Thoracic aorta (tissue), 2 donors: ENCODE measurements at regions not wholly inside any gene's neighbourhood (a gene's known extent, or its start where the extent isn't known, plus 50 kb on each side); places are given as distances from the start of the nearest gene placed in this dataset.

Source experiments
- ATAC-seq: fragments of 150-250 bp; one replicate; pipeline ENCODE4 v1.8.0; 2017; ENCODE audit warnings: low read depth; ENCODE audit not compliant: insufficient number of reproducible peaks, low FRiP score
- DNase-seq: peaks from one replicate; pipeline ENCODE4 v3.0.0-alpha.2; 2020; ENCODE audit warnings: low spot score
- H3K27ac ChIP-seq, 2 donors: fragments of 200-600 bp; sonication (generic); 1 replicate in 1 of 2; 2 replicates in 1 of 2; pipeline ENCODE4 v1.5.1; 2016; ENCODE audit warnings: mild to moderate bottlenecking in 2 of 2, moderate library complexity in 2 of 2
- H3K27me3 ChIP-seq: fragments of 200-600 bp; sonication (generic); replicated peaks from 2 replicates; pipeline ENCODE4 v1.6.0; 2016; ENCODE audit warnings: mild to moderate bottlenecking; ENCODE audit not compliant: insufficient read depth
- H3K36me3 ChIP-seq: fragments of 200-600 bp; sonication (generic); one replicate; pipeline ENCODE4 v1.5.1; 2016
- H3K4me1 ChIP-seq, 2 donors: fragments of 200-600 bp; sonication (generic); 1 replicate in 1 of 2; 2 replicates in 1 of 2; pipeline versions ENCODE4 v1.5.1 to v1.6.0; 2016; ENCODE audit warnings: low read depth in 2 of 2, mild to moderate bottlenecking in 1 of 2; ENCODE audit not compliant: control insufficient read depth in 1 of 2
- H3K4me3 ChIP-seq: fragments of 200-600 bp; sonication (generic); 2 replicates; pipeline ENCODE4 v1.5.1; 2016; ENCODE audit warnings: mild to moderate bottlenecking
- H3K9me3 ChIP-seq: fragments of 200-600 bp; sonication (generic); 2 replicates; pipeline ENCODE4 v1.5.1; 2016
- TF ChIP-seq, protein P1 (sequence below): fragments of 200-600 bp; sonication (generic); IDR thresholded peaks from one replicate; pipeline ENCODE4 v1.5.1; 2019; ENCODE audit warnings: antibody characterized with exemption

DNA sequence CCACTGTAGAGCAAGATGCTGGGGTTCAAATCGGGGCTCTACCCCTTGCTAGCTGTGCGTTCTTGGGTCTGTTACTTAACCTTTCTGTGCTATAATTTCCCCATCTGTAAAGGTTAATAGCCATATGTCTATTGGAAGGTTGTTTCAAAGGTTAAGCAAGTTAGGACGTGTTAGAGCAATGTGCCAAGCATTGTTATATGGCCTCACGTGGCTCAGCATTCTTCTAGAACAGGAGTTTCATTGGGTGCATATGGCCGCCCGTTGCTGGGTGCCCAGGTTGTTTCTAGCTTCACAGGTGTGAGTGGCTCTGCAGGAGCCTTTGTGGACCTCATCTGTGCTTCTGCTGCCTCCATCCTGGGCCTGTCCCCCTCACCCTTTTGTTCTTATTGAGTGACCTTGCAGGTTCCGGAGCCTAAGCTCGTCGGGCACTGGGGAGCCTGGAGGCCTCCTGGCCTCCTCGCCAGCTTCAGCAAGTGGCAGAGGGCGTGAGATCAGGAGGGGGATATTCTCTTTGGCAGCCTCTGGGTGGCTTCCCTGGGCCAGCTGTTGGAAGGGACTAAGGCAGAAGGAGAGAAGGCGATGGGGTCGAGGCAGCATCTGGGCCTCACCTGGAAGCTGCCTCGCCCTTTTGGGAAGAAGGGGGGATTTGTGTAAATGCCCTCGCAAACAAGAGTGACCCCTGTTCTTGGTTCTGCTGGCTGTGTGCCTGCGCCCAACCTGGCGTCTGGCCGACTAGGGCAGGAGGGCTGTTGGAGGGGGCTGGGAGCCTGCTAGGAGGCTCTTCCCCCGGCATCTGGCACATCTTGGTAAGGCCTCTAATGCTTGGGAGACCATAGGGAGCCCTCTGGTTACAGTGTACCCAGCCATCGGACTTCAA, 80.2 kb upstream of the CIBAR2 start:
- peak overlapping the region in 1 of 2 donors; percentile 15 for H3K27ac ChIP-seq
- ATAC-seq: no peak
- no peak overlapping the region for H3K4me3 ChIP-seq
- no peaks in the 10 kb centered on the region for H3K36me3 ChIP-seq
- H3K9me3 ChIP-seq: peaks cover 7% of the 10 kb centered on the region
- no peak for DNase-seq
- H3K27me3 ChIP-seq: no peaks in the 10 kb centered on the region
- H3K4me1 ChIP-seq: peaks cover 14 to 31% of the 10 kb centered on the region in 2 donors
- TF ChIP-seq, protein P1, sequence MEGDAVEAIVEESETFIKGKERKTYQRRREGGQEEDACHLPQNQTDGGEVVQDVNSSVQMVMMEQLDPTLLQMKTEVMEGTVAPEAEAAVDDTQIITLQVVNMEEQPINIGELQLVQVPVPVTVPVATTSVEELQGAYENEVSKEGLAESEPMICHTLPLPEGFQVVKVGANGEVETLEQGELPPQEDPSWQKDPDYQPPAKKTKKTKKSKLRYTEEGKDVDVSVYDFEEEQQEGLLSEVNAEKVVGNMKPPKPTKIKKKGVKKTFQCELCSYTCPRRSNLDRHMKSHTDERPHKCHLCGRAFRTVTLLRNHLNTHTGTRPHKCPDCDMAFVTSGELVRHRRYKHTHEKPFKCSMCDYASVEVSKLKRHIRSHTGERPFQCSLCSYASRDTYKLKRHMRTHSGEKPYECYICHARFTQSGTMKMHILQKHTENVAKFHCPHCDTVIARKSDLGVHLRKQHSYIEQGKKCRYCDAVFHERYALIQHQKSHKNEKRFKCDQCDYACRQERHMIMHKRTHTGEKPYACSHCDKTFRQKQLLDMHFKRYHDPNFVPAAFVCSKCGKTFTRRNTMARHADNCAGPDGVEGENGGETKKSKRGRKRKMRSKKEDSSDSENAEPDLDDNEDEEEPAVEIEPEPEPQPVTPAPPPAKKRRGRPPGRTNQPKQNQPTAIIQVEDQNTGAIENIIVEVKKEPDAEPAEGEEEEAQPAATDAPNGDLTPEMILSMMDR: no peak

DNA sequence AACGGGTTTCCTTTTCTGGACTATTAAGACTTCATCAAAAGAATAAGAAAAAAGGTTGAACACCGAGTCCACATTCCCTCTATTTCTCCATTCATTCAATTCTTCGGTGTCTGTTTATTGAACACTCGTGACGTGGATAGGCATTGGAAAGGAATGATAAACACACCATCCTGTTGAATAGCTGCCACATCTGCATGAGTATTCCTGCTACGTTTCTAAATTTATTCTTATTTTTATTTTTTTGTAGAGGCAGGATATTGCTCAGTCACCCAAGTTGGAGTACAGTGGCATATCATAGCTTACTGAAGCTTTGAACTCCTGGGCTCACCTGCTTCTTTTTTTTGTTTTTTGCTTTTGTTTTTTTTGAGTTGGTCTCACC, 80.8 kb upstream of the CIBAR2 start:
- no peak for ATAC-seq
- peak overlapping the region in 1 of 2 donors; percentile 15 for H3K27ac ChIP-seq
- TF ChIP-seq, protein P1: no peak

DNA sequence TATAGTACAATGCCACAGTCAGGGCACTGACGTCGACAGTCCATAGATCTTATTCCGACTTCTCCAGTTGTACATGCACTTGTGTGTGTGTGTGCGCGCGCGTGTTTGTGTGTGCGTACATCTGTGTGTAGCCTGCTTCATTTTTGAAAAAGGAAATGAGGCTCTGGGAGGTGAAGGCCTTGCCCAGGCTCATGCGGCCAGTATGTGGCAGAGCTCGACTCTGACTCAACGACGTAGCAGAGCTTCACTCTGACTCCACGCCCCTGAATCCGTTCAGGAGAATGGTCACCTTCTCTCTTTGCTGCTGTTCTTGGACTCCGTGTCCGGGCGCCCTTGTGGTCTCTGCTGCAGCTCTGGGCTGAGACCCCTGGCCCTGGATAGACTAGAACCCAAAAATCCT, 81.6 kb upstream of the CIBAR2 start:
- no peak overlapping the region for H3K4me3 ChIP-seq
- TF ChIP-seq, protein P1: no peak
- no peaks in the 10 kb centered on the region for H3K36me3 ChIP-seq
- no peak overlapping the region for H3K27ac ChIP-seq
- H3K27me3 ChIP-seq: no peaks in the 10 kb centered on the region
- H3K9me3 ChIP-seq: peaks cover 7% of the 10 kb centered on the region
- DNase-seq: no peak
- no peak for ATAC-seq
- H3K4me1 ChIP-seq: peaks cover 14 to 28% of the 10 kb centered on the region in 2 donors

More for the DNA sequence above, 80.8 kb upstream of the CIBAR2 start:
- H3K4me1 ChIP-seq: peaks cover 14 to 29% of the 10 kb centered on the region in 2 donors
- peaks cover 7% of the 10 kb centered on the region for H3K9me3 ChIP-seq
- no peaks in the 10 kb centered on the region for H3K36me3 ChIP-seq
- no peak overlapping the region for H3K4me3 ChIP-seq
- H3K27me3 ChIP-seq: no peaks in the 10 kb centered on the region
- DNase-seq: no peak

DNA sequence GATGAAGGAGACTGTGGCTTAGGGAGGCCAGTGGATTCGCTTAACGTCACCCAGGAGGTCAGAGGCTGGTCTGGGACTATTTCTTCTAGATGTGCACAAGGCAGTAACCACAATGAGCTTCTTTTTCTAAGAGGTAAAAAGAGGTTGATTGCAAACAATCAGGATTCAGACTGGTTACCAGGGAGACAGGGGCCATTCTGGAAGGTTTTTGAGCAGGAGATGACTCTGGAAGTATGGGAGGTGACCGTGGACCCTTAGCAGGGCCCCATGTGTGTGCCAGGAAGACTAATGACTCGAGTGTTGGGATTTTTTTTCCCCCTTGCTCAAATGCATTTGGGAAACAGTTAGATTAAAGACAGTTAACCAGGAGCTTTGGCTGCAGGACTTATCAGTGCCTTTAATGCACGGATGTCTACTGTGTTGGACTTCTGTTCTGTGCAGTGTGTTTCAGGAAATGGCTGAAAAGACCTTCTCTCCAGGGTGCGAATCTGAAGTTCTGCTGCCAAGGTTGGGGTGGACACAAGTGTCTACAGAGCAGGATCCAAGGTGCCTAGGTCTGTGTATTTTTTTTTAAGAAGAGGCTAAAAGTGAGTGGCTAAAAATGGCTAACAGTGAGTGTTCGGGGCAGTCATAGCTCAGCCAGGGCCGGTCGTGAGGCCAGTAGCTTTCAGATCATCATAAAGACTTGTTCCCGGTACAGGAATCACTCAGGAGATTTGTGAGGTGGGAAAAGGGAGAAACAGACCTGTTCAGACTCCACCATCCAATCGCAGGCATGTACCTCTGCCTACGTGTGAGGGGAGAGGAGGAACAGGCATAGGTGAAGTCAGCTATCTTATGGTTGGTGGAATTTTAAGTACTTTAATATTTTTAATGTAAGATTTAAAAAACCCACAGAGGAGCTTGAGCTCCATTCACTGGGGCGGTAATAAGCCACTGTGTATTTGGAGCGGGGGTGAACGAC, 82.3 kb upstream of the CIBAR2 start:
- Histone ChIP-seq H3K27ac (no peak overlapping the region), H3K9me3 (peaks cover 5% of the 10 kb centered on the region), H3K4me3 (no peak overlapping the region), H3K36me3 (no peaks in the 10 kb centered on the region), H3K4me1 (peaks cover 14 to 24% of the 10 kb centered on the region in 2 donors), H3K27me3 (no peaks in the 10 kb centered on the region)
- TF ChIP-seq, protein P1: no peak
- ATAC-seq: no peak
- DNase-seq: no peak

DNA sequence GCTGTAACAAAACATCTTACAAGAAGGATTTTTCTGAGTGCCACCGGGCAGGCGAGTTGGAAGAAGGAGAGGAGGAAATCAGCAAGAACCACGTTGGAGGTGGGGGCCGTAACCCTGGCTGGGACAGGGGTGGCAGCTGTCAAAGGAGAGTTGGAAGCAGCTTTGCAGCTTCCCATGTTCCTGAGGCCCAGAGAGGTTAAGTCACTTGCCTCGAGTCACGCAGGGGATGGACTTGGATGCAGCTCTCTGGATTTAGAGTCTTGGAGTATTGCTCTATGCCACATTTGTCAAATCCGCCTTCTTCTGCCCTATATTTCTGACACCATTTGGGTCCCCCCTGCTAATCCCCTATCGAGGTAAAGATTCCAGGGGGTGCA, 83.0 kb upstream of the CIBAR2 start:
- ATAC-seq: no peak
- Histone ChIP-seq H3K9me3 (no peaks in the 10 kb centered on the region), H3K4me3 (no peak overlapping the region), H3K36me3 (no peaks in the 10 kb centered on the region), H3K4me1 (peaks cover 14 to 24% of the 10 kb centered on the region in 2 donors), H3K27me3 (no peaks in the 10 kb centered on the region), H3K27ac (no peak overlapping the region)
- DNase-seq: no peak
- TF ChIP-seq, protein P1: no peak
